Left ventricle myocardium superior (tissue), 1 donor: ENCODE measurements at regions not wholly inside any gene's neighbourhood (a gene's known extent, or its start where the extent isn't known, plus 50 kb on each side); places are given as distances from the start of the nearest gene placed in this dataset.

Source experiments
- ATAC-seq: fragments of 200-7000 bp; cut with Tn5 transposase; one replicate; pipeline ENCODE4 v1.9.1; 2020; ENCODE audit warnings: mild to moderate bottlenecking, moderate library complexity
- DNase-seq: peaks from one replicate; pipeline ENCODE4 v3.0.0-alpha.2; 2020
- intact Hi-C: fragments of 100-400 bp; cut with micrococcal nuclease; formaldehyde crosslinking; loops from one replicate; pipeline ENCODE4 v1.11.0; 2022
- donor health status: DM: no; HTN: yes; CAD: no; lungs with severe emphysema.

GRCh38 chr9:113694912-113695311 lies 181.2 kb upstream of the ZNF618 start:
- DNase-seq: no peak
- intact Hi-C loops: no loop called here
- no peak for ATAC-seq

GRCh38 chr9:113695440-113695851 lies 180.7 kb upstream of the ZNF618 start:
- intact Hi-C loops: no loop called here
- DNase-seq (no peak), ATAC-seq (no peak)

DNA sequence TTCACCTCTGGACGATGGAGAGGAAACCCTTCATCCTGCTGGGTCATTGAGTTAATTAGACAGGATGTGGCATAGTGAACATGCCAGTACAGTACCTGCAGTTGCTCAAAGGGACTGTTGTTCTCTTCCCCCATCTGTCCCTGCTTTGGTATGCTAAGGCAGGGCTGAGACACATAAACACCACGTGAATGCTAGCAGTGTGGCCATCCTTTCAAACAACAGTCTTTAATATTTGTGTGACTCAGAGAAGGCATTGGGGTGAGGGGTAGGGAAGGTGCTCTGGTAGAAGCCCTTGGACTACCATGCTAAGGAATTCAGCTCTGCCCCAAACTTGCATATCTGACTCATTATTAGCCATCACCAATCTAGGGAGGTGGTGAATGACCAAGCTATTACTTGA lies 180.2 kb upstream of the ZNF618 start:
- intact Hi-C loops: no loop called here
- no peak for ATAC-seq
- no peak for DNase-seq

- ATAC-seq: no peak
Measured at GRCh38 chr9:113701774-113702755, 174.0 kb upstream of the ZNF618 start.

GRCh38 chr9:113705306-113705927 lies 170.7 kb upstream of the ZNF618 start:
- DNase-seq (no peak), ATAC-seq (no peak)
- intact Hi-C loops: no loop called here

More at GRCh38 chr9:113701774-113702755, 174.0 kb upstream of the ZNF618 start:
- no peak for DNase-seq
- intact Hi-C loops: no loop called here

- ATAC-seq (no peak), DNase-seq (no peak)
- intact Hi-C loops: no loop called here
Measured at GRCh38 chr9:113705928-113706519, 170.1 kb upstream of the ZNF618 start.

GRCh38 chr9:113707953-113708695 lies 168.0 kb upstream of the ZNF618 start:
- DNase-seq: no peak
- ATAC-seq: no peak
- intact Hi-C loops: no loop called here

- DNase-seq: no peak
- no peak for ATAC-seq
Measured at GRCh38 chr9:113708821-113709713, 167.0 kb upstream of the ZNF618 start.

DNA sequence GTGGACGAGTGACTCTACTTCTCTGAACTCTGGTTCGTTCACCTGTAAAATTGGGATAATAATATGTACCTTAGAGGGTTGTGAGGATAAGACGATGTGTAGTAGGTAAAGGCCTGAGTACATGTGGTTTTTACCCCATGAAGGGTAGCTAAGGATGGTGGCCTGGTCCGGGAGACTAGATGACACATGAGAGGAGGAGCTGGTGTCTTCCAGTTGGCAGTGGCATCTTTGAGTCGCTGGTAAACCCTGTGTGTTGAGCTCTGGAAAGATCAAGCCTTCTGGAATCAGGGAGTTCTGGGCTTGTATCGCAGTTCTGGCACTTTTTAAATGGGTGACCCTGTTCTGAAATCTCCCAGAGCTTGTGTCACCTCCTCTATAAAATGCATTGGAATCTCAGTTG lies 166.4 kb upstream of the ZNF618 start:
- intact Hi-C loops: no loop called here
- ATAC-seq (no peak), DNase-seq (no peak)

More at GRCh38 chr9:113708821-113709713, 167.0 kb upstream of the ZNF618 start:
- intact Hi-C loops: no loop called here

DNA sequence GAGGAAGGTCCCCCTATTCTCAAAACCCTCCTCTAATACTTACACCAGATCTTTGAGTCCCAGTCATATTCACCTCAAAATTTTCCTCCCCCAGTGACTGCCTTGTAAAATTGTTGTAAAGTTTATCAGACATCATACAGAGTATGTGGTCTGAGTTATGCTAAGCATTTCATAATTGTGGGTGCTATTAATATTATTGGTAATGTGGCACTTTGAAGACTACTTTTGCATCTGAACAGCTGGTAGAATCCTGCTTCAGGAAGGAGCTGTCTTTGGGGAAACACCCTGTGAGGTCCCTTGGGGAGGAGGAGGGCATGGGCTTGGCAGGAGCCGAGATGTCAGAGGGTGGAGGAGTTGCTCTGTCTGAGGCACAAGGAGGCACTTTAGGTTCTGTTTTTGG lies 164.9 kb upstream of the ZNF618 start:
- intact Hi-C loops: no loop called here
- no peak for ATAC-seq
- no peak for DNase-seq

DNA sequence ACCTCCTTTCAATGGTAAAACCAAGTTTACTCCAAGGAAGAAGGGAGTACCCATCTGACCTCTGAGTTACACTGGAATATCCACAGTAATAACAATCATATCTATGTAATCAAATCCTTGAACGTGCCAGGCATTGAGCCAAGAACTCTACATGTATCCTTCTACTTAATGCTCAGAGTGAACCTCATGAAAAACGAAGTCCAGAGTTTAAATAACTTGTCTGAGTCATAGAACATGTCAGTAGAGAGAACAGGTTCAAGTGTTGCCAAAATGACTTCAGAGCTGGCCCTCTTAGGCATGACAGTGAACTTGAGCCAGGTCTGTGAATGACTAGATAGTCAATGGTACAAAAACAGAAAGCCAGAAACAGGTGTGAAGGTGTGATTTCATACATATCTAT lies 164.1 kb upstream of the ZNF618 start:
- intact Hi-C loops: no loop called here
- no peak for DNase-seq
- ATAC-seq: peak; percentile 89

DNA sequence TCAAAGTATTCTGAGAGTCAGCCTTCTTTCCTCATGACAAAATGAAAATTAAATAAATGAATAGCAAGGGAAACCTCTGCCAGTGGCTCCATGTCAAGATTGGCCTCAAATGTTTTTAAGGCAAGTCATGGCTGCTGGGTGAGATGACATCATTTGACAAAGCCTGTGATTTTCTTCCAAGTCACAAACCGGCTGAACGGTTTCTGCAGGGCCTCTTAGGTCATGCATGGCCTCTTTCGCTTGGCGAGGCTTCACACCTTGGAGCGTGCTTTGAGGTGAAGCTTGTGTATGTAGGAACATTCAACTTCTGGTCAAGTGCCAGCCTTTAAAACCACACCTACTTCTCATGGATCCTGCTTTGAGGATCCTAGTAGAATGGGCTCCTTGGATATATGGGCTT lies 161.0 kb upstream of the ZNF618 start:
- intact Hi-C loops: no loop called here
- ATAC-seq (no peak), DNase-seq (no peak)

GRCh38 chr9:113719919-113720318 lies 156.2 kb upstream of the ZNF618 start:
- DNase-seq (no peak), ATAC-seq (no peak)
- intact Hi-C loops: no loop called here

GRCh38 chr9:113720495-113720894 lies 155.6 kb upstream of the ZNF618 start:
- DNase-seq (no peak), ATAC-seq (no peak)
- intact Hi-C loops: no loop called here

- intact Hi-C loops: no loop called here
- DNase-seq (no peak), ATAC-seq (no peak)
Measured at GRCh38 chr9:113721856-113722255, 154.3 kb upstream of the ZNF618 start.

- no peak for DNase-seq
- intact Hi-C loops: no loop called here
- no peak for ATAC-seq
Measured at GRCh38 chr9:113724202-113724601, 151.9 kb upstream of the ZNF618 start.

GRCh38 chr9:113728989-113729388 lies 147.1 kb upstream of the ZNF618 start:
- ATAC-seq (no peak), DNase-seq (no peak)
- intact Hi-C loops: no loop called here

GRCh38 chr9:113734826-113735225 lies 141.3 kb upstream of the ZNF618 start:
- intact Hi-C loops: no loop called here
- no peak for DNase-seq
- no peak for ATAC-seq
